ENCODE measurements at regions not wholly inside any gene's neighbourhood (a gene's known extent, or its start where the extent isn't known, plus 50 kb on each side); places are given as distances from the start of the nearest gene placed in this dataset.

DNA sequence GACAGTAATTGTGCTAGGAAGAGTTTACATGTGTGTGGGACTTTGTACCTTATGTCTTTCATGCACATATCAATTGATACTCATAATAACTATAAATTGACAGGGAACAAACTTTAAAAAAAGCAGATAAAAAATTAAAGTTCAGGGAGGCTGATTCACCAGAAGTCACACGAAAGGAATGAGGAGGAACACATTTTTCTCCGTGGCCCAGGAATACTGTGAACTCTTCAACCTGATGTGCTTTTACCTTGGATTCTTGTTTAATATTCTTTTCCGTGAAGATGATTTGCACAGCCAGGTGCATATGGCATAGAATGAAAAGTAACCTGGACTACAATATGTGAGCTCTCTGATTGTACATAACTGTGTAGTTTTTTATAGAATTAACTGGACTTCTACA is 326.3 kb downstream of the CDH7 start:
- Histone ChIP-seq H3K9me3 (ENCODE audit: control insufficient read depth in 2 of 3, insufficient read depth in 1 of 3, low read length in 3 of 3) (no peaks in the 10 kb centered on the region), H3K4me3 (ENCODE audit: low read length in 3 of 3) (no peak overlapping the region), H3K27me3 (ENCODE audit: control insufficient read depth, insufficient read depth, low read length) (no peaks in the 10 kb centered on the region), H3K27ac (ENCODE audit: low read depth in 2 of 2, low read length in 2 of 2) (no peak overlapping the region), H3K9ac (ENCODE audit: low read length in 3 of 3) (no peak overlapping the region), H3K4me1 (ENCODE audit: control insufficient read depth in 2 of 3, insufficient read depth in 2 of 3, low read depth in 1 of 3, low read length in 3 of 3) (no peaks in the 10 kb centered on the region), H3K36me3 (ENCODE audit: control insufficient read depth in 2 of 3, insufficient read depth in 3 of 3, low read length in 3 of 3) (no peaks in the 10 kb centered on the region)
- DNase-seq (no peak), FAIRE-seq (no peak)
- intact Hi-C loops (cut with DNase I) = no loop called here
- TF ChIP-seq, protein P1, sequence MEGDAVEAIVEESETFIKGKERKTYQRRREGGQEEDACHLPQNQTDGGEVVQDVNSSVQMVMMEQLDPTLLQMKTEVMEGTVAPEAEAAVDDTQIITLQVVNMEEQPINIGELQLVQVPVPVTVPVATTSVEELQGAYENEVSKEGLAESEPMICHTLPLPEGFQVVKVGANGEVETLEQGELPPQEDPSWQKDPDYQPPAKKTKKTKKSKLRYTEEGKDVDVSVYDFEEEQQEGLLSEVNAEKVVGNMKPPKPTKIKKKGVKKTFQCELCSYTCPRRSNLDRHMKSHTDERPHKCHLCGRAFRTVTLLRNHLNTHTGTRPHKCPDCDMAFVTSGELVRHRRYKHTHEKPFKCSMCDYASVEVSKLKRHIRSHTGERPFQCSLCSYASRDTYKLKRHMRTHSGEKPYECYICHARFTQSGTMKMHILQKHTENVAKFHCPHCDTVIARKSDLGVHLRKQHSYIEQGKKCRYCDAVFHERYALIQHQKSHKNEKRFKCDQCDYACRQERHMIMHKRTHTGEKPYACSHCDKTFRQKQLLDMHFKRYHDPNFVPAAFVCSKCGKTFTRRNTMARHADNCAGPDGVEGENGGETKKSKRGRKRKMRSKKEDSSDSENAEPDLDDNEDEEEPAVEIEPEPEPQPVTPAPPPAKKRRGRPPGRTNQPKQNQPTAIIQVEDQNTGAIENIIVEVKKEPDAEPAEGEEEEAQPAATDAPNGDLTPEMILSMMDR (IDR thresholded peaks at IDR 0.05; ENCODE audit: borderline replicate concordance, extremely low read depth, insufficient read depth) = no peak

DNA sequence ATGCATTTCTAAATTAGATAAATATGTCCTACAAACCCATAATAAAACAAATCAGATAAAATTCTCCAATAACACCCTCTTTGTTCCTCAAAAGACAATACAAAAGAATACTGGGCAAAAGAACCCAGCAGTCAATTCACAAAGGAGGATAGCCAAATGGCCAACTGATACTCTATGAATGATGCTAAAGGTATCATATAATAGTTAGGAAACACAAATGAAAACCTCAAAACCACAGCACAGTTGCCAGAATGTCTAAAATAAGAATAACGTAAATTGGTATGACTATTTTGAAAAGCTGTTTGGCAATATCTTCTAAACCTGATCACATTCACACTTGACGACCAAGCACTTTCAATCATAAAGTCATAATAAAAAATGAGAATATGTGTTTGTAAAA is 315.4 kb downstream of the CDH7 start:
- TF ChIP-seq, protein P1 (IDR thresholded peaks at IDR 0.05; ENCODE audit: borderline replicate concordance, extremely low read depth, insufficient read depth) = no peak
- H3K4me3 ChIP-seq (ENCODE audit: low read length in 3 of 3) = no peak overlapping the region
- no peak for FAIRE-seq
- no peaks in the 10 kb centered on the region for H3K36me3 ChIP-seq (ENCODE audit: control insufficient read depth in 2 of 3, insufficient read depth in 3 of 3, low read length in 3 of 3)
- H3K9me3 ChIP-seq (ENCODE audit: control insufficient read depth in 2 of 3, insufficient read depth in 1 of 3, low read length in 3 of 3) = no peaks in the 10 kb centered on the region
- H3K27me3 ChIP-seq (ENCODE audit: control insufficient read depth, insufficient read depth, low read length) = no peaks in the 10 kb centered on the region
- DNase-seq = no peak
- no peak overlapping the region for H3K9ac ChIP-seq (ENCODE audit: low read length in 3 of 3)
- intact Hi-C loops (cut with DNase I) = no loop called here
- no peak overlapping the region for H3K27ac ChIP-seq (ENCODE audit: low read depth in 2 of 2, low read length in 2 of 2)
- no peaks in the 10 kb centered on the region for H3K4me1 ChIP-seq (ENCODE audit: control insufficient read depth in 2 of 3, insufficient read depth in 2 of 3, low read depth in 1 of 3, low read length in 3 of 3)

DNA sequence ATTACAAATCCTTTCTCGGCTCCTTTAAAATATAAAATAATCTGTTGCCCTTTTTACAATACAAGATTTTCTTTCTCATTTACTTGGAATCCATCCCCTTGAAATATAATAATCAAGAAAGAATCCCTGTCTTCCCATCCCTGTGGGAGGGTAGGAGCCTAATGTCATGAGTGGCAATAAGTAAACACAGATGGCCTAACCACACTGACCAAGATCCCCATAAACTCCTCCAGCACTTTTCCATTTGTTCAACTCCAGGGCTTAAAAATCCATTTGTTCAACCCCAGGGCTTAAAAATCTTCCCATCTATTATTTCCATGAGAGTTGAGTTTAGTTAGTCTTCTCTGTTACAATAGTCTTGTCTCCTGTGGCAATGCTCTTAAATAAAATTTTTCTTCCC is 297.6 kb downstream of the CDH7 start:
- no peak overlapping the region for H3K27ac ChIP-seq (ENCODE audit: low read depth in 2 of 2, low read length in 2 of 2)
- H3K4me3 ChIP-seq (ENCODE audit: low read length in 3 of 3) = no peak overlapping the region
- TF ChIP-seq, protein P1 (IDR thresholded peaks at IDR 0.05; ENCODE audit: borderline replicate concordance, extremely low read depth, insufficient read depth) = no peak
- intact Hi-C loops (cut with DNase I) = no loop called here
- no peak for FAIRE-seq
- H3K36me3 ChIP-seq (ENCODE audit: control insufficient read depth in 2 of 3, insufficient read depth in 3 of 3, low read length in 3 of 3) = no peaks in the 10 kb centered on the region
- H3K9ac ChIP-seq (ENCODE audit: low read length in 3 of 3) = no peak overlapping the region
- DNase-seq = no peak
- H3K4me1 ChIP-seq (ENCODE audit: control insufficient read depth in 2 of 3, insufficient read depth in 2 of 3, low read depth in 1 of 3, low read length in 3 of 3) = no peaks in the 10 kb centered on the region
- H3K27me3 ChIP-seq (ENCODE audit: control insufficient read depth, insufficient read depth, low read length) = no peaks in the 10 kb centered on the region
- no peaks in the 10 kb centered on the region for H3K9me3 ChIP-seq (ENCODE audit: control insufficient read depth in 2 of 3, insufficient read depth in 1 of 3, low read length in 3 of 3)

DNA sequence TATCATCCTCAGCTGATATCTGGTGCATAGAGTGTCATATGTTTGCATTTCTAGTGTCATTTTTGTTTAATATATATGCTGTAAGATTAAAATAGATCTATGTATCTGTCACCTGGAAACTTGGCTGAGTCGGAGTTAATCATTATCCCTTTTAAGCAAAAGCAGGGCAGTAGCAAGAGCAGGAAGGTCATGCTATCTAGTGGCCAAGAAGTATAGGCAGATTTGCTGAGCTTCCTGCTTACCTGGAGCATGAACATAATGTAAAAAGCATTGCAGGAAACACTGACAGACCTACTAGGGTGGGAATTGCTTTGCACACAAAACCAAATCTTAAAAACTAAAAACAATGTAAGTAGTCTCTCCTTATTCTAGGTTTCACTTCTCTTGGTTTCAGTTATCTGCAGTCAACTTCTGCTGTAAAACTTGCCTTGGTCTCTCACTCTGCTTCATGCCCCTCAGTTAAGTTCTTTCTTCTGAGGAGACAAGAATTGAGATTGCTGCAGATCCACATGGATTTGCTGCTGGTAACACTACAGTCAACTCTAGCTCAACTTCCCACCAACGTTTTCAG is 295.3 kb downstream of the CDH7 start:
- DNase-seq (peak in 1 of 5 donors; percentile 7), FAIRE-seq (no peak)
- H3K9ac ChIP-seq (ENCODE audit: low read length in 3 of 3) = no peak overlapping the region
- intact Hi-C loops (cut with DNase I) = no loop called here
- no peak overlapping the region for H3K4me3 ChIP-seq (ENCODE audit: low read length in 3 of 3)
- no peaks in the 10 kb centered on the region for H3K9me3 ChIP-seq (ENCODE audit: control insufficient read depth in 2 of 3, insufficient read depth in 1 of 3, low read length in 3 of 3)
- no peaks in the 10 kb centered on the region for H3K4me1 ChIP-seq (ENCODE audit: control insufficient read depth in 2 of 3, insufficient read depth in 2 of 3, low read depth in 1 of 3, low read length in 3 of 3)
- TF ChIP-seq, protein P1 (IDR thresholded peaks at IDR 0.05; ENCODE audit: borderline replicate concordance, extremely low read depth, insufficient read depth) = no peak
- no peak overlapping the region for H3K27ac ChIP-seq (ENCODE audit: low read depth in 2 of 2, low read length in 2 of 2)
- H3K27me3 ChIP-seq (ENCODE audit: control insufficient read depth, insufficient read depth, low read length) = no peaks in the 10 kb centered on the region
- H3K36me3 ChIP-seq (ENCODE audit: control insufficient read depth in 2 of 3, insufficient read depth in 3 of 3, low read length in 3 of 3) = no peaks in the 10 kb centered on the region
